Right forelimb (tissue), 1 donor: ENCODE measurements at regions not wholly inside any gene's neighbourhood (a gene's known extent, or its start where the extent isn't known, plus 50 kb on each side); places are given as distances from the start of the nearest gene placed in this dataset.
"Not testable (repeated sequence)": the region's sequence is repeated elsewhere in the genome, so short reads cannot be mapped to it uniquely, and the experiment has no call there.

Experiments used
- DNase-seq: peaks from one replicate; pipeline ENCODE4 v3.0.0-alpha.2; 2018

DNA sequence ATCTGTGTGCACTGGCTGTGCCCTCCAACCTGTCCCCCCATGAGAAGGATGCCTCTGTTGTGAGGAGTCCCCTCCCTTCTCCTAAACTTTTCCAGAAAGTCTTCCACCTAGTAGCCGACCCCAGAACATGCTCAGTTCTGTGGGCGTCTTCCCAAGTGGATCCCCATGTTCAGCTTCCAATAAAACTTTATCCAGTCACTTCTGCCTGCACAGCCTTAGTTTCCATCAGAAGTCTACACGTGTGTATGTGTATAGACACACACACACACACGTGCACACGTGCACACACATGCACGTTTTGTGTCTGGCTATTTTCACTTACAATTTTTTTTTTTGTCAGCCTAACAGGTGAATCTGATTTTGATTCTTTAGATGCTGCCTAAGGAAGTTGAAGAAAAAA is 115.1 kb downstream of the RTP5 start:
- no peak for DNase-seq

DNA sequence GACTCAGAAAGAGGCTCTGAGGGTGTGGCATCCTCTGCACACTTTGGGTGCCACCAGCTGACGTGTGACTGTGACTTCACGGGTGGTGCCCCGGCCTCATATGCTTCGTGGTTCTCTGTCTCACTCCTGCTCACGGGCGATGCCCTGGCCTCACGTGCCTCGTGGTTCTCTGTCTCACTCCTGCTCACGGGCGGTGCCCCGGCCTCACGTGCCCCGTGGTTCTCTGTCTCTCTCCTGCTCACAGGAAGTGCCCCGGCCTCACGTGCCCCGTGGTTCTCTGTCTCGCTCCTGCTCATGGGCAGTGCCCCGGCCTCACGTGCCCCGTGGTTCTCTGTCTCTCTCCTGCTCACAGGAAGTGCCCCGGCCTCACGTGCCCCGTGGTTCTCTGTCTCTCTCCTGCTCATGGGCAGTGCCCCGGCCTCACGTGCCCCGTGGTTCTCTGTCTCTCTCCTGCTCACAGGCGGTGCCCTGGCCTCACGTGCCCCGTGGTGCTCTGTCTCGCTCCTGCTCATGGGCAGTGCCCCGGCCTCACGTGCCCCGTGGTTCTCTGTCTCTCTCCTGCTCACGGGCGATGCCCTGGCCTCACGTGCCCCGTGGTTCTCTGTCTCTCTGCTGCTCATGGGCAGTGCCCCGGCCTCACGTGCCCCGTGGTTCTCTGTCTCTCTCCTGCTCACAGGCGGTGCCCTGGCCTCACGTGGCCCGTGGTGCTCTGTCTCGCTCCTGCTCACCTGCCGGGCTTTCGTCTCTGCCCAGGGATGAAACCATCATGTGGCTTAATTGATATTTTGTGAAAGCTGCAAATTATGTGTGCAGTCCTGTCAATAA is 115.8 kb downstream of the RTP5 start:
- DNase-seq = not testable (repeated sequence)

DNA sequence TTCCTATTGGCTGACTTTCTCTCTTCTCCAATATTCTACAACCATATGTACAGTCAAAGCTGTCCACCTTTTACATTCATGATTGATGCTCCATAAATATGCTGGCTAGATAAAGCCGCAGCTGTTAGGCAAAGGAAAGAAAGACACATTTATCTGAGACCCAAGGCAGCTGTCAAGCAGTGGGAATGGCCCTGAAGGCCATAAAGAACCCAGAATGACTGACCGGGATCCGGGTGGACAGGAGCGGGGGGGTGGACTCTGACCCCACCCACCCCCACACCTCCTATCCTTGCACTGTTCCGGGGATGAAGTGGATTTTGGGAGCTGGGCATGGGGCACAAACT is 116.4 kb downstream of the RTP5 start:
- no peak for DNase-seq

DNA sequence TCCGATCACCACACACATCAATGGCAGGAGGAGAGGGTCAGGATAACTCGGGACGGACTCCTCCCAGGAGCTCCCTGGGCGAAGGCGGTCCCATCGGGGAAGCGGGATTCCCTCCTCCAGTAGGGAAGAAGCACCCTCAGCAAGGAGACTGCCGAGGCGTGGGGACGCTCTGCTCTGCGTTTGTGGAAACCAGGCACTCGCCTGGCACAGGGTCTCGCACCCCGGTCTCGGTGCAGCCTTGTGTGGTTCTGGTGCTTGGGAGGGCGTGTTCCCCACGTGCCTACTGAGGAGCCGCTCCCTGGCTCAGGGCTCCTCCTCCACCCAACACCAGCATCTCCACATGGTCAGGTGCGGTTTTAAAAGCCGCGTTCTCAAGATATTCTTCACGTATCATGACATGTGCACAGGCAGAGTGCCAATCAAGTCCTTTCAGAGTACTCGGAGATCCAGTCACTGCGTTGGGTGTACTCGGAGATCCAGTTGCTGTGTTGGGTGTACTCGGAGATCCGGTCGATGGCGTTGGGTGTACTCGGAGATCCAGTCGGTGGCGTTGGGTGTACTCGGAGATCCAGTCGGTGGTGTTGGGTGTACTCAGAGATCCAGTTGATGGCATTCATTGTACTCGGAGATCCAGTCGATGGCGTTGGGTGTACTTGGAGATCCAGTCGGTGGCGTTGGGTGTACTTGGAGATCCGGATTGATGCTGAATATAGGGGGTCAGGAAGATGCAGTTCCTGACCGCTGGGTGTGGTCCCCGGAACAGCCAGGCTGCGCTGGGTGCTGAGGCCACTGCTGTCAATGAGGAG is 117.5 kb downstream of the RTP5 start:
- DNase-seq = no peak

DNA sequence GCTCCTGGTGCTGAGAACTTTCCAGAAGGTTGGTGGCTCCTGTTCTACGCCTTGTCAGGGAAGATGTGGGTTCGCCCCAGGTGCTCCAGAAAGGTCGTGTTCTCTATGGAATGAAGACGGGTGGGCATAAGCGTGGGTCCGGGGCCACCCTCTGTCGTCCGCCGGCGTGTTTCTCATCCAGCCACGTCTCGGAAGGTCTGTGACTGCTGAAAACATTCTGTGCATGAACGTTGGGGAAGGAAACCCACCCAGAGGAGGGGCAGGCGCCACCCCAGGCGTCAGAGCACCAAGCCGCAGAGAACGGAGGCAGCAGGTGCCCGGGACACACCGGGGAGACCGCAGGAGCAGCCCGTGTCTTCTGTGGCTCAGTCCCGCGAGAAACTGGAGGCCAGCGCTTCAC is 118.2 kb downstream of the RTP5 start:
- no peak for DNase-seq

DNA sequence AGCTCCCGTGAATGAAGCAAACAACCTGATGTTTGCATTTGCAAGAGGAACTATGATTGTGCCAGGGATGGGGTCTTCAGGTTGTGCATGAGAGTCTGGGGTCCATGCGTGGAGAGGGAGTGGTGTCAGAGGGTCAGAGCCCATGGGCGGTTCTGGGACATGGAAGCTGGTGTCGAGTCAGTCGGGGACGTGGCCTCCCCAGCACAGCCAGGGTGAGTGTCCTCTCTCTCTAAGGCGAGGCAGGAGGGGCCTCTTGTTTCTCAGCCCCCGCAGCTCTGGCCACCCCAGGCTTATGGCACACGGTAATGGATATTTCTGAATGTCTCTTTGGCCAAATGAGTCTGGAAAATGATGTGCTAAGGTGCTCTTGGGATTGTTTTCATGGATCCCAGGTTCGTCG is 118.6 kb downstream of the RTP5 start:
- no peak for DNase-seq

DNA sequence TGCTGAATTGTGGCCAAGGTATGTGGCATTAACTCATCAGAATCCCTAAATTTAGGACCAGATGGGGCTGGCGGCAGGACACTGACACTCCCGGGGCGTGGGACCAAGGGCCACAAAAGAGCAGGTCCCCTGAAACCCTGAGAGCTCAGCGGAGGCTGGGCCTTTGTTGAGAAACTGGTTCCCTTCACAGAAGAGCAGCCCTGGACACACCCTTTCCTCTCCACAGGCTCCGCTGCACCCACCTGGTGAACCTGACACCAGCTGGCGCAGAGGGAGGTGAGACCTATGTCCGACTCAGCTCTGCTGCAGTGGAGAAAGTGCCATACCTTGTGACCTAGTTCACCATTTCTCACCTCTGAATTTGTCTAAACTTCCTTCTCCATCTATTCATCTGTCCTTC is 119.5 kb downstream of the RTP5 start:
- DNase-seq = no peak

DNA sequence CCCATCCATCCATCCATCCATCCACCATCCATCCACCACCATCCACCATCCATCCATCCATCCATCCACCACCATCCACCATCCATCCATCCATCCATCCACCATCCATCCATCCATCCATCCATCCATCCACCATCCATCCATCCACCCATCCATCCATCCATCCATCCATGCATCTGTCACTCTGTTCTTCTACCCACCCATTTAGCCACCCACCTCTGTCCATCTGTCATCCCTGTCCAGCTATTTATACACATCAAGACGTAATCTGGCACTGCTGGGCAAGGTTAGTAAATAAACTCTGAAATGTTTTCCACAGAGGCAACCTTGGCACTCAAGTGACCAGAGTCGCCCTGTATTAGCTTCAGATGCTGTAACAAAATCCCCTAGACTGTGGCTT is 120.9 kb downstream of the RTP5 start:
- no peak for DNase-seq

DNA sequence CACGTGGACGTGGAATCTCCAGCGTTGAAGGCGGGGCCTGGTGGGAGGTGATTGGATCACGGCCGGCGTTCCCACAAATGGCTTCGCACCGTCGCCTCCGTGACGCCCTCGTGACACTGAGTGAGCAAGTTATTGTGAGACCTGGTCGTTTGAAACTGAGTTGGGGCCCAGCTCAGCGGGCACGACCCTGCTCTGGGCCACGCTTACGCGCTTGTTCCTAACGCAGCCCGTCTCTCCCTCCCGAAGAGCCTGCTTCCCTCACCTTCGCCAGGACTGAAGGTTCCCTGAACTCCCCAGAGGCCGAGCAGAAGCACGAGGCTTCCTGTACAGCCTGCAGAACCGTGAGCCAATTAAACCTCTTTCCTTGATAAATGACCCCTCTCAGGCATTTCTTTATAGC is 121.8 kb downstream of the RTP5 start:
- no peak for DNase-seq

DNA sequence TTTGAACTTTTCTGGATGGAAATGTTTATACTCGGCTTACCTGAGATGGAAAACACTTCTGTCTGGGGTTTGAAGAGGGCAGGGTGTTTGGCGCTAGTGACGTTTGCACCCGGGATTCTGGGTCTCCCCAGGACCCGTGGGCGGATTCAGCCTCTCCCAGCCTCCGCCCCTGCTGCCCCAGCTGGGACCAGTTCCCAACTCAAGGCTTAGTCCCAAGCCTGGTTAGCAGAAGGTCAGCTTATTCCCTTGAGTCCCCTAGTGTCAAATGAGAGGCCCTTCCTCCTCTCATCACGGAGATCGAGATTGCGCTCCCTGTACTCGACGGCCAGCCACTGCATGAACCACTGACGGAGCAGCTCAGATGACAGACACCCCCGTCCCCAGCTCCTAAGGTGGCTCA is 123.2 kb downstream of the RTP5 start:
- no peak for DNase-seq

DNA sequence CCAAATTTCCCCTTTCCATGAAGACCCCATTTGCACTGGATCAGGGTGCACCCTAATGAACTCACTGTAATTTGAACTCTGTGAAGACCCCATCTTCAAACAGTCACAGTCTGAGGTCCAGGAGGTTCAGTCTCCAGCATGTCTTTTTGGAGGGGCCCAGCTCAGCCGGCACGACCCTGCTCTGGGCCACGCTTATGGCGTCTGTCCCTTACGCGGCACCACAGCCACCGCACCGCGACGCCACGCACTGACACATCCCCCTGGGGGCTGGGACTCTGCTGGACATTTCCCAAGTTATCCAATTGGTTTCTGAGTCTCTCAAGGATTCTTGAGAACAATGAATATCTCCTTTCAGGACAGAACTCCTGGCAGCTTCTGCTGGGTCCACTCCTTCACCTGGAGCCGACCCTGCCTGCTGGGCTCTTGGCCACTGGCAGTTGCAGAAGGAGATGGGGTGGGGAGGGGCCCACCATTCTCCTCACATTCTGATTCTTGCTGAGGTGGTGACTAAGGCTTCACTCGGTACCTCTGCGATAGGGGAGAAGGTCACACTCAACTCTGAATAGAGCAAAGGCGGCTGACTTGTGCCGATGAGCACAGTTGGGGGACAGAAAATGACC is 124.0 kb downstream of the RTP5 start:
- no peak for DNase-seq

DNA sequence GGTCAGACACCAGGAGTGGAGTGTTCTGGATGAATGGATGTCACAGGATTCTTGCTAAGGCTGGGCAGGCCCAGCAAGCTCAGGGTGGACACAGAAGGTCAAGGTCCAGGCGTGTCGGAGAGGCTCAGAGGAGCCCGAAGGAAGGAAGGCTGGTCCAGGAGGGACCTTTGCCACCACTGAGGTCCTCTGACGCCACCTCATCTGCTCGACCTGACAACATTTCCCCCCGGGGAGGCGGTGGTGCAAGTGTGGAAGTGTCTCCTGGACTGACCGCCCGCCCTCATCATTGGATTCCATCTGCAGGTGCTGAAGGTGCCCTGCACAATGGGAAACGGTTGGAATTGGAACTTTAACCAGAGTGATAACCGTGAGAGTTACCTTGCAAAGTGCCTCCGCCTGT is 124.6 kb downstream of the RTP5 start:
- DNase-seq = no peak

DNA sequence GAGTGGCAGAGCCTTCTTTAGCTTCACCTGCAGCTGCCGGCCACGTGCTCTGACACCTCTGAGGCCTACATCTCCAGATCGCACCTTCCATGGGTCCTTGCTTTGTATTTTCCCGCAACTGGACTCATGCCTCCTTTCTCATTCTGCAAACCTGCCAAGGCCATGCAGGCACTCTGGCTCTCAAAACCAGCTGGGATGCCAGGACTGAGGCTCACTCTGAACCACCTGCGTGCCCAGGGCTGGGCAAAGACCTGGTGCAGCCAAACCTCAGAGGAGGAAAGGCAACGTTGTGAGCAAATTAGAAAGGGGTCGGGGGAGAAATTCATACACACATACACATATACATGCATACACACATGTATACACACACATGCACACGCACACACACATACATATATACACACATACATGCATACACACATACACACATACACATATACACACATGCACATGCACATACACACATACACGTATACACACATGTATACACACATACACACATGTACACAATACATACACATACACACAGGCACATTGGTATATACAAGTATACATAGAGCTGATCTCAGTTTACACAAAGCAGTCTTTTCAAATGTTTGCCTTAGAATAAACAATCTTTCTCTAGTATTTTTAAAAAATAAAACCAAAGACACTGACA is 125.2 kb downstream of the RTP5 start:
- DNase-seq = no peak

DNA sequence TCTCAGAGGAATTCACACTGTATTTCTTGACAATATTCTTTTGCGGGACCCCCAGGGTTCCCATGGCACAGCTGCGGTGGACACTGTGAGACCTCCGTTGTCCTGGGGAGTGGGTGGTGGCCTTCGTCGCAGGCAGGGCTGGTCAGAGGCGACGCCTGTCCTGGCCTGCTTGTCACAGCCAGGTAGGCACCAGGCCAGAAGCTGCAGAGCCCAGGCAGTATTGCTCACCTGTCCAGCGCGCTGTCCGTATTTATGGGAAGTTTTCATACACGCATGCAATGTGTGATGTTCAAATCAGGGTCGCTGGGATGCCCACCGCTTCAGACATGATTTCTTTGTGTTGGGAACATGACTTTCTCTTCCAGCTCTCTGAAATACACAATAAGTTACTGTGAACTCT is 126.6 kb downstream of the RTP5 start:
- DNase-seq = no peak

DNA sequence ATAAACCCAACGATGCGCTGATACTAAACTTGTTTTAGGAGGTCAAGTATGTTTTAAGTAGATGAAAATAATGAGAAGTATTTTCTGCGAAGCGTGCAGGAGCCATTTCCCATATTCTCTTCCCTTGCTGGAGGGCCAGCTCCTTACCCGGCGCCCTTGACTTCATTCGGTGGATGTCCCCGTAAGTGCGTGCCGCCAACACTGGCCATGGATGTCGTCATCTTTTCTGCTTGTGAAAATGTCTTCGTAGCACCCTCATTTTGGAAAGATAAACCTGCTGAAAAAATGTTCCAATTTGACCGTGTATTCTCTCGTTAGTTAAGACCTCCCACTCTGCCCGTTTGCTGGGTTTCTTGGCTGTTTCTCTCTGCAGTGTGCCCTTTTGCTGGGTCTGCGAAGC is 127.5 kb downstream of the RTP5 start:
- no peak for DNase-seq

DNA sequence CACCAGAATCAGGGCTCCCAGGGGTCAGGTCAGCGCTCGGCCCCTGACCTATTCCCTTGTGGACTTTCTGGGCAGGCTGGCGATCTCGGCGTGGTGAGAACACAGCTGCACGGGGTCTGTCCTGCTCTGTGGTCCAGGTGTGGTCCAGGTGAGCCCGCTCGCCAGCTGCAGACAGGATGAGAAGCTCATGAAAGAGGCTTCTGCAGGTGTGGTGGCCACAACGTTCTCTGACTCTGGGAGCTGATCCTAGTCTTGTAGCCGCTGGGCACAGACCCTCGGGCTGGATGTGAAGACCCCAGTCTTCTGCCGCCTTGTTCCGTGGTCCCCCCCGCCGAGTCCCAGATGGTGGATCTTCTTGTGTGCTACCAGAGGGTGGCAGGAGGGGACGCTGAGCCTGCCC is 129.7 kb downstream of the RTP5 start:
- no peak for DNase-seq

DNA sequence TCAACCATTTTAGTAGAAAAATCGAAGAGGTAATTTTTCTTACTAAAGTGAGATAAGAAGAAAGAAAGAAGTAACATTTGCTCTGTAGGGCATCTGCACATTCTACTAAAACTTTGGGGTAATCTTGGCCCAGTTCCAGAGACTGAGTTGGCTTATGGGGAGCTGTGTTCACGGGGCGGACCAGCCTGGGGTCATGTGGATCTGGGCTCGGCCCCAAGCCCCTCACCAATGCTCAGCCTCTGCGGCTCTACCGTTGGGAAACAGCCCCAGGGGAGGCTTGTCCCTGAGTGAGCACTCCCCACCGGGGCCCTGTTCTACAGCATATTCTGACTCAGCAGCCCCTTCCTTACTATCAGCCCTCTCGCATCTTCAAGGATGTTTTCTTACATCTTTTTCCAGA is 132.3 kb downstream of the RTP5 start:
- DNase-seq = no peak

DNA sequence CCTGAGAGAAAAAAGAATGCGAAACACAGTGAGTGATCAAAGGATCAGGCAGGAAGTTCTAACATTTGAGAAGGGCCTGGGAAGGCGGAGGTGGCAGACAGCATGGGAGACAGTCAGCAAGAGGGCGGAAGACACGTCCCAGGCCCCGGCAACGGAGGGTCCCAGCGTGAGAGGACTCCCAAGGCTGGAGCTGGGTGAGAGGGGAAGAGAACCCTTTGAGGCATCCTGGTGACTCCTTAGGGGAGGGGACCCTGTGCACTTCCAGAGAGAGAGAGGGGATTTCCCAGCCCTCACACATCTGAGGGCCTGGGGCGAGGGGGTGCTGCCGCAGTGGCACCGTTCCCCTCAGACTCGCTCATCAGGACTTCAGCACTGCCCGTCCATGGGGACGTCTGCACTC is 133.4 kb downstream of the RTP5 start:
- DNase-seq = no peak

DNA sequence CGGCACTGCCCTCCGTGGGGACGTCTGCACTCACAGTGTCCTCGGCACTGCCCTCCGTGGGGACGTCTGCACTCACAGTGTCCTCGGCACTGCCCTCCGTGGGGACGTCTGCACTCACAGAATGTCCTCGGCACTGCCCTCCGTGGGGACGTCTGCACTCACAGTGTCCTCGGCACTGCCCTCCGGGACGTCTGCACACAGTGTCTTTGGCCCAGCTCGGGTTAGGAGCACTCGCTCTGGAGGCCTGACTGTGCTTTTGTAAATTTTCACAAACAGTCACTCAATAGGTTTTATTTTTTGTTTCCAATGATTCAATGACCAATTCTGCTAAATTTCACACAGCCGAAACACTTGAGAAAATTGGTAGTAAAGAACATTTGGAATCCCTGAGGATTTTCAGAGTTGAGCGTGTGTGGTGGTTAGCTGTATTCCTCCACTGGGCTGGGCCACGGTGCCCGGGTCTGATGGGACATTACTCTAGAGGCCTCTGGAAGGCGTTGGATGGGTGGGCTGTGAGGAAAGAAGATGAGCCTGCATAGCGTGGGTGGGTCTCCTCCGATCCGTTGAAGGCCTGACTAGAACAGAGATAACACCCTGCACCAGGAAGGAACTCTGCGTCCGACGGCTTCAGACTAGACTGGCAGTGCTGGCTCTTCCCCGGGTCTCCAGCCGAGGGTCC is 134.8 kb downstream of the RTP5 start:
- no peak for DNase-seq

DNA sequence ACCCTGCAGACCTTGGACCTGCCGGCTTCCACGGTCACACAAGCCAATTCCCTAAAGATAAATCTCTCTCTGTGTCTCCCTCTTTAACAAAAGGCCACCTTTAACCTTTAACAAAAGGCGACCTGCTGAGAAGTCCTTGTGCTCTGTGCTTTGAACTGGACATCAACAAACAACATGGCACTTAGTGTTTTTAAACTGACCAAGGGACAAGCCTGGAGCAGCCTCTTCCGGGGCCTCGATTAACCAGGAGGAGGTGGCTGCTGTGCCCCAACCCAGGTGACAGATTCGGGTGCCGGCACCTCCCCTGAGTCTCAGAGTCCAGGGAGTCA is 135.3 kb downstream of the RTP5 start:
- no peak for DNase-seq

DNA sequence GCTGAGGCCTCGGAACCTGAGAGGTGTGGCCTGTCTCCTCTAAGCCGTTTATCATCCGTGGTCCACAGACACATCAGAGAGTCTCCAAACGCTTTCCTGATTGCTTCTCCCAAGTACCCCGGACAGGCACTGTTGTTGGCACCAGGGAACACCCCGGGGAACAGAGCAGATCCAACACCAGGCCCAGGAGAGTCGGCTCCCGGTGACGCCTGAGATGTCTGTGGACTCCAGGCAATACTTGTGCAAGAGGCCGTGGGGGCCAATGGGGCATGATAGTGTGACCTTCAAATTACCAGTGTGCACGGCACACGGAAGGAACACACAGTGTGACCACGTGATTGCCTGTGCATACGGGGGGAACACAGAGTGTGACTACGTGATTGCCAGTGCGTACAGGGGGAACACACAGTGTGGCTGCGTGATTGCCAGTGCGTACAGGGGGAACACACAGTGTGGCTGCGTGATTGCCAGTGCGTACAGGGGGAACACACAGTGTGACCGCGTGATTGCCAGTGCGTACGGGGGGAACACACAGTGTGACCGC is 136.6 kb downstream of the RTP5 start:
- DNase-seq = not testable (repeated sequence)

DNA sequence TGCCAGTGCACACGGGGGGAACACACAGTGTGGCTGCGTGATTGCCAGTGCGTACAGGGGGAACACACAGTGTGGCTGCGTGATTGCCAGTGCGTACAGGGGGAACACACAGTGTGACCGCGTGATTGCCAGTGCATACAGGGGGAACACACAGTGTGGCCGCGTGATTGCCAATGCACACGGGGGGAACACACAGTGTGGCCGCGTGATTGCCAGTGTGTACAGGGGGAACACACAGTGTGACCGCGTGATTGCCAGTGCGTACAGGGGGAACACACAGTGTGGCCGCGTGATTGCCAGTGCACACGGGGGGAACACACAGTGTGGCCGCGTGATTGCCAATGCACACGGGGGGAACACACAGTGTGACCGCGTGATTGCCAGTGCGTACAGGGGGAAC is 139.4 kb downstream of the RTP5 start:
- DNase-seq = not testable (repeated sequence)

DNA sequence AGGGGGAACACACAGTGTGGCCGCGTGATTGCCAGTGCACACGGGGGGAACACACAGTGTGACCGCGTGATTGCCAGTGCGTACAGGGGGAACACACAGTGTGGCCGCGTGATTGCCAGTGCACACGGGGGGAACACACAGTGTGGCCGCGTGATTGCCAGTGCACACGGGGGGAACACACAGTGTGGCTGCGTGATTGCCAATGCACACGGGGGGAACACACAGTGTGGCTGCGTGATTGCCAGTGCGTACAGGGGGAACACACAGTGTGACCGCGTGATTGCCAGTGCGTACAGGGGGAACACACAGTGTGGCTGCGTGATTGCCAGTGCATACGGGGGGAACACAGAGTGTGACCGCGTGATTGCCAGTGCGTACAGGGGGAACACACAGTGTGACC is 140.3 kb downstream of the RTP5 start:
- DNase-seq = not testable (repeated sequence)
